ENCODE measurements at regions not wholly inside any gene's neighbourhood (a gene's known extent, or its start where the extent isn't known, plus 50 kb on each side); places are given as distances from the start of the nearest gene placed in this dataset.

DNA sequence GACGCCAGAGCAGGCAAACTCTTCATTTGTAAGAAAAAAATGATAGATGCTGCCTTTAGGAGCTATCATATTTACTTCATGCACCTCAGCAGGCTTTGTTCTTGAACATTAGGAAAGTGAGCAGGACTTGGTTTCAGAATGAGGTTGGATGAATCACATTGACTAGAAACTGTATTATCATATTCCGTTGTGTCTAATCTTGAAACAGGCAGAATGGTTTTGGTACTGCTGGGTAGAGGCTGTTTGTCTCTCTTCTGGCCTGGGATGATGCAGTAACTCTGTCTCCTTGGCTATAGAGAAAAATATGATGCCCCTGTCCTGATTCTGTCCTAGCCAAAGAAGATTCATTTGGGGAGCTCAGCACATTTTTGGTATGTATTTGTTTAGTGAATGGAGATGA lies 344.2 kb upstream of the GRM7 start:
- DNase-seq (ENCODE audit: low spot score) = no peak
- in situ Hi-C loops (cut with HindIII; ENCODE audit: low sequenced_read_pairs) = no loop called here

GRCh38 chr3:6518709-6519345 lies 342.1 kb upstream of the GRM7 start:
- in situ Hi-C loops (cut with HindIII; ENCODE audit: low sequenced_read_pairs) = no loop called here
- DNase-seq (ENCODE audit: low spot score) = no peak

DNA sequence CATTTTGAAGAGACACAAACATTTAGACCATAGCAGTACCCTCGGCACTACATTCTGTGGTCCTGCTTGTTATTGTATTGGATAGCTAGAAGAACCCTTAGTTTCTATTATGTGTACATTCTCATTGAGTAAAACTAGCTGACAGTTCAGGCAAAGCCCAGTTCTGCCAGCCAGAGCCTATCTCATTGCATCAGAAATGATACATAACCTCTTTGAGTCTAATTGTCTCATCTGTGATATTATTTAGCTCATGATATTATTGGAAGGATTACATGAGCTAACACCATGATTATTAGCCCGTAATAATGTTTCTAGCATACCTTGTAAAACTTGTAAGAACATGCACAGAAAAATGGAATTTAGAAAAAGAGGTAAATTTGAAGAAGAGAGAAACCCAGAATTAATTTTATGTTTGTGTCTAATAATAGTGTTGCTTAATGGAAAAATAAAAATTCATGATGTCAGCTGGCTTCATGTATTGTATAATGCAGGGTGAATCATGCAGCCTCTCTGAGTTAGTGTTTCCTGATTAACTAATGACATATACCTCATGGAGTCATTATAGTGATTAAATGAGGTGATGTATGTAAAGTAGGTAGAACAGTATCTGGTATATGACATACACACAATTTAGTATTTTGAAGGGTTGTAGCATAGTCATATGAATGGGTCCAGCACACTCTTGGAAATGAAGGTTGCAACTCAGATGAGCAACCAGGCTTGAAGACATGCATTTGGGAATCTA lies 339.4 kb upstream of the GRM7 start:
- DNase-seq (ENCODE audit: low spot score) = no peak
- in situ Hi-C loops (cut with HindIII; ENCODE audit: low sequenced_read_pairs) = no loop called here

DNA sequence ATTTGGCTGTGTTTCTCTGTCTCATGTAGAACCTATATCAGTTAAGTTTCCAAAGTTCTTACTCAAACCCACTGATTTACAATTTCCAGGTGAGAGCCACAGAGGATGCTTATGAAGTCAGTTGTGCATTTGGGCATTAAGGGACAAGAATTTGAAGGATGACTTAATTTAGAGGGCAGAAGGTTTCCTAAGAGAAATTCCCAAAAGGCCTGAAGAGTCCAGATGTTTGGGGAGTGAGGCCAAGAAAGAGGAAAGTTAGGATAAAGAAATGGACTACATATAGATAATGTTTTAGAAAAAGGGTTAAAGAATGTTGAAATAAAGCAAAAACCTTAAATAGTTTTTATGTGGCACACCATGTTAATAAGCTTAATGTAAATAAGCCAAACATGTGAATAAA lies 338.7 kb upstream of the GRM7 start:
- in situ Hi-C loops (cut with HindIII; ENCODE audit: low sequenced_read_pairs) = no loop called here
- no peak for DNase-seq (ENCODE audit: low spot score)

- DNase-seq (ENCODE audit: low spot score) = no peak
- in situ Hi-C loops (cut with HindIII; ENCODE audit: low sequenced_read_pairs) = no loop called here
Measured at GRCh38 chr3:6523043-6523442, 337.9 kb upstream of the GRM7 start.

GRCh38 chr3:6524479-6524878 lies 336.4 kb upstream of the GRM7 start:
- no peak for DNase-seq (ENCODE audit: low spot score)
- in situ Hi-C loops (cut with HindIII; ENCODE audit: low sequenced_read_pairs) = no loop called here

DNA sequence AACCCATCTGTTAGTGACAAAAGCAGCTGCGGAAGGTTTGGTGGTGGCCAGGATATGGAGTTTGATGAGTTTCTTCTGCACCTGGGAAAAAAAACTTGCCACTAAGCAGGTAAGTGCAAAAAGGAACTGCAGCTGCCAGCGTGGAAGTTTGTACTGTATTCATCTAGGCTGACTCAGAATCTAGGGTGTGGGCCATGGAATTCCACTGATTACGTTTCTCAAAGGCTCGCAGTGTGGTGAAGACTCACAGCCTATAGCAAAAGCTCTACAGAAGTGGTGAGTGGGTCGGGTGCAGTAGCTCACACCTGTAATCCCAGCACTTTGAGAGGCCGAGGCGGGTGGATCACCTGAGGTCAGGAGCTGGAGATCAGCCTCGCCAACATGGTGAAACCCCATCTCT lies 334.6 kb upstream of the GRM7 start:
- in situ Hi-C loops (cut with HindIII; ENCODE audit: low sequenced_read_pairs) = no loop called here
- DNase-seq (ENCODE audit: low spot score) = no peak

GRCh38 chr3:6526861-6527260 lies 334.1 kb upstream of the GRM7 start:
- in situ Hi-C loops (cut with HindIII; ENCODE audit: low sequenced_read_pairs) = no loop called here
- no peak for DNase-seq (ENCODE audit: low spot score)

- in situ Hi-C loops (cut with HindIII; ENCODE audit: low sequenced_read_pairs) = no loop called here
- no peak for DNase-seq (ENCODE audit: low spot score)
Measured at GRCh38 chr3:6528951-6529350, 332.0 kb upstream of the GRM7 start.

DNA sequence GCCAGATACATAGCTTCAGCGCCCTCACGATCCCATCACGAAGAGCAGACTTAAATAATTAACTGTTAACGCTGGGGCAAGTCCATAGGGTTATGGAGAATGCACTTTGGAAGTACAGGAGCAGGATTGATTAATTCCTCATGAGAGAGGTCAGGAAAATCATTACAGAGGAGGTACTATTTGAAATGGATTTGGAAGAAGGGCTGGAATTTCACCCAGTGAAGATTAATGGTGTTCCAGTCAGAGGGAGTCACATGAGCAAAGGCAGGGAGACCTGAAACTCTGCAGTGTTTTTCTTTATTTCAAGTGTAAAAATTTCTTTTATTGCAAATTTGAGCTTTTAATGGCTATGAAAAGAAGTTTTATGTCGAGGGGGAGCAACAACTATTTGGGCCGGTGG lies 329.8 kb upstream of the GRM7 start:
- in situ Hi-C loops (cut with HindIII; ENCODE audit: low sequenced_read_pairs) = no loop called here
- no peak for DNase-seq (ENCODE audit: low spot score)

DNA sequence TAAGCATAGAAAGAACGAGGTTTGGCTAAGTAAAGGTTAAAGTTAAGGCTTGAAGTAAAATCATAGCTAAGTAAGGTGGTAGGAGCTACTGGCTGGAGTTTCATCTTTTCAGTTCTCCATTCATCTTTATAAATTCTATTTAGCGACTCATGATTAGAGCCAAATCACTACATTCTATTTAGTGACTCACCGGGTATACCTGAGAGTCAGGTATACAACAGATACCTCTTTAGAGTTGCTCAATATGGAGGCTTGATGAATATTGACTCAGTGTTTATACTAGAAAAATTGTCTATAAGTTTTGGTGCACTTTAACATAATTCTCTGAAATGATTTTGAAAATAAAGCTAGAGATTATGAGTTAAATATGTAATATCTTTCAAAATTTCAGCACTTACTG lies 328.8 kb upstream of the GRM7 start:
- no peak for DNase-seq (ENCODE audit: low spot score)
- in situ Hi-C loops (cut with HindIII; ENCODE audit: low sequenced_read_pairs) = no loop called here

DNA sequence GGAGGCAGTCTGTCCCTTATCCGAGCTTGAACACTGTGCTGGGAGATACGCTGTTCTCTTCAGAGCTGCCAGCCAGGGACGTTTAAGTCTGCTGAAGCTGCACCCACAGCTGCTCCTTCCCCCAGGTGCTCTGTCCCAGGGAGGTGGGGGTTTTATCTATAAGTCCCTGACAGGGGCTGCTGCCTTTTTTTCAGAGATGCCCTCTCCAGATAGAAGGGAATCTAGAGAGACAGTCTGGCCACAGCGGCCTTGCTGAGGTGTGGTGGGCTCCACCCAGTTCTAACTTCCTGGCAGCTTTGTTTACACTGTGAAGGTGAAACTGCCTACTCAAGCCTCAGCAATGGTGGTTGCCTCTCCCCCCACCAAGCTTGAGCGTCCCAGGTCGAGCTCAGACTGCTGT lies 319.9 kb upstream of the GRM7 start:
- no peak for DNase-seq (ENCODE audit: low spot score)
- in situ Hi-C loops (cut with HindIII; ENCODE audit: low sequenced_read_pairs) = no loop called here

GRCh38 chr3:6542795-6543194 lies 318.1 kb upstream of the GRM7 start:
- in situ Hi-C loops (cut with HindIII; ENCODE audit: low sequenced_read_pairs) = no loop called here
- DNase-seq (ENCODE audit: low spot score) = no peak

DNA sequence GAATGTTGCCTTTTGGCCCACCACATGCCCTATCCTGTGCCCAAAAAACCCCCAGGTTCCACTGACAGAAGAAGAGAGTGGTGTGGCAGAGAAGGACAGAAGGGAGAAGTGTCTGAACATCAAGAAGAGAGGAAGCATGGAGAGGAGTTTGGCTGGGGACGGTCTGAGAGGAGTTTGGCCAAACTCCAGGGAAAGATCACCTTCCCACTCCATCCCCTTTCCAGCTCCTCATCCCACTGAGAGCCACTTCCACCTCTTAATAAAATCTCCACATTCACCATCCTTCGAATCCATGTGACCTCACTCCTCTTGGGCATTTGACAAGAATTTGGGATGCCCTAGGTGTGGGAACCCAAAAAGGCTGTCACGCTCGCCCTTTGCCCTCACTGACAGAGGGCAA lies 311.6 kb upstream of the GRM7 start:
- DNase-seq (ENCODE audit: low spot score) = no peak
- in situ Hi-C loops (cut with HindIII; ENCODE audit: low sequenced_read_pairs) = no loop called here

GRCh38 chr3:6551165-6551564 lies 309.8 kb upstream of the GRM7 start:
- in situ Hi-C loops (cut with HindIII; ENCODE audit: low sequenced_read_pairs) = no loop called here
- DNase-seq (ENCODE audit: low spot score) = no peak

DNA sequence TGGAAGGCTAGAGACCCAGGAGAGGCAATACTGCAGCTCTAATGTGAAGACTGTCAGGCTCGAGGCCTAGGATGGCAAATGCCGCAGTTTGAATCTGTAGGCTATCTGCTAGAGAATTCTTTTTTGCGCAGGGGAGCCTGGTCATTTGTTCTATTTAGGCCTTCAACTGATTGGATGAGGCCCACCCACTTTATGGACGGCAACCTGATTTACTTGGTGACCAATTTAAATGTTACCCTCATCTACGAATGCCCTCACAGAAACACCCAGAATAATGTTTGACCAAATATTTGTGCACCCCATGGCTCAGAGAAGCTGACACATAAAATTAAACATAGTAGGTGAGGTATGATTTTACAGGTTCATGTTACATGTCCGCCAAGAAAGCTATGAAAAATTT lies 300.7 kb upstream of the GRM7 start:
- in situ Hi-C loops (cut with HindIII; ENCODE audit: low sequenced_read_pairs) = no loop called here

GRCh38 chr3:6567241-6567640 lies 293.7 kb upstream of the GRM7 start:
- in situ Hi-C loops (cut with HindIII; ENCODE audit: low sequenced_read_pairs) = no loop called here
- DNase-seq (ENCODE audit: low spot score) = no peak

More for the DNA sequence above, 300.7 kb upstream of the GRM7 start:
- no peak for DNase-seq (ENCODE audit: low spot score)

DNA sequence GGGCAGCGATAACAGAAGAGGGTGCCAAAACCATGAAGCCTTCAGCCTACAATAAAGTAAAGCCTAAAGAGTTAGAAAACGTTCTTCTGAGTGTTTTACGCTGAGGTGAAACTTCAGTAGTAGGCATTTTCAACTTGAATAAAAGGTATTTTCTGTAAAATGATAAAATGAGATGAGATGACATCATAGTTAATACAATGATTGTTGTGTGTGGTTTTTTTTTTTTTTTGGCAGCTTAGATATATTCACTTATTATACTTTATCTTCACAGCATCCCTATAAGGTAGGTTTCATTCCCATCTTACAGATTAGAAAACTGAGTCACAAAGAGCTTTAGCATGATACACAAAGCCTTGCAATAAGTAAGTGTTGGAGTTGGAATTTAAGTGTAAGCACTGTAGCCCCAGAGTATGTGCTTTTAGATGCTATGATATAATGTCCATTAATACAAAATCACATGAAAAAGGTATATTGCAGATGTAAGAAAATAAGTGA lies 291.9 kb upstream of the GRM7 start:
- no peak for DNase-seq (ENCODE audit: low spot score)
- in situ Hi-C loops (cut with HindIII; ENCODE audit: low sequenced_read_pairs) = no loop called here

DNA sequence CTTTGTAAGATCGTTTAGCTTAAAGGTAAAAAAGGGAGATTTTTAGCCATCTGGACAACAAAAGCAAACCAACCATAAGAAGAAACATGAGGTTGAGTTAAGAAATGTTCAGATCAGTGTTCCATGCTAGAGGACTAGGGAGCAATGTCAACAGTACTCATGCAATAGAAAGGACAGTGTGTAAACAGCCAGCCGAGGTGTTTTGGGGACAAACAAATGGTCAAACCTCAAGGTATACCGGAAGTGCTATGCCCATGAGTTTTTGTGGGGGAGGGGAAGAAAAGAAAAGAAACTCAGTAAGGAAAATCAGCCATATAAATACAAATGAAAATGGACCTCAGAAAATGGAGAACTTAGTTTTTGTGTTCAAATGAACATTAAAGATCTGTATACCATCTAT lies 289.5 kb upstream of the GRM7 start:
- in situ Hi-C loops (cut with HindIII; ENCODE audit: low sequenced_read_pairs) = no loop called here
- DNase-seq (ENCODE audit: low spot score) = no peak

GRCh38 chr3:6577584-6577983 lies 283.3 kb upstream of the GRM7 start:
- no peak for DNase-seq (ENCODE audit: low spot score)
- in situ Hi-C loops (cut with HindIII; ENCODE audit: low sequenced_read_pairs) = no loop called here

- in situ Hi-C loops (cut with HindIII; ENCODE audit: low sequenced_read_pairs) = no loop called here
- DNase-seq (ENCODE audit: low spot score) = no peak
Measured at GRCh38 chr3:6578526-6578925, 282.4 kb upstream of the GRM7 start.

Measured in G401 (cell line).